Iris pigment epithelial cell (primary cell): ENCODE measurements at regions not wholly inside any gene's neighbourhood (a gene's known extent, or its start where the extent isn't known, plus 50 kb on each side); places are given as distances from the start of the nearest gene placed in this dataset.

ENCODE experiments used
- DNase-seq: peaks from one replicate; pipeline ENCODE4 v3.0.0-alpha.2; 2011; ENCODE audit warnings: low read depth

GRCh38 chr9:81113453-81114124, 575.8 kb downstream of the TLE1 start:
- DNase-seq: no peak

- no peak for DNase-seq
Observed at GRCh38 chr9:81112627-81113452, 576.5 kb downstream of the TLE1 start.

- DNase-seq: no peak
Observed at GRCh38 chr9:81108821-81109220, 580.5 kb downstream of the TLE1 start.

GRCh38 chr9:81108391-81108790, 581.0 kb downstream of the TLE1 start:
- DNase-seq: peak; percentile 28

GRCh38 chr9:81103597-81104471, 585.5 kb downstream of the TLE1 start:
- no peak for DNase-seq

- no peak for DNase-seq
Observed at GRCh38 chr9:81097131-81097847, 592.1 kb downstream of the TLE1 start.

GRCh38 chr9:81096625-81097024, 592.7 kb downstream of the TLE1 start:
- no peak for DNase-seq

- DNase-seq: peak; percentile 34
Observed at GRCh38 chr9:81092057-81092456, 597.3 kb downstream of the TLE1 start.

GRCh38 chr9:81088341-81088740, 601.0 kb downstream of the TLE1 start:
- no peak for DNase-seq

- DNase-seq: no peak
Observed at GRCh38 chr9:81086416-81086815, 602.9 kb downstream of the TLE1 start.

- DNase-seq: peak; percentile 76
Observed at GRCh38 chr9:81083854-81084512, 605.4 kb downstream of the TLE1 start.

- DNase-seq: peak; percentile 43
Observed at GRCh38 chr9:81083067-81083466, 606.3 kb downstream of the TLE1 start.

GRCh38 chr9:81082221-81082620, 607.1 kb downstream of the TLE1 start:
- no peak for DNase-seq

GRCh38 chr9:81080900-81081299, 608.4 kb downstream of the TLE1 start:
- DNase-seq: no peak

GRCh38 chr9:81080185-81080584, 609.2 kb downstream of the TLE1 start:
- no peak for DNase-seq

- DNase-seq: no peak
Observed at GRCh38 chr9:81079055-81079454, 610.3 kb downstream of the TLE1 start.

GRCh38 chr9:81078555-81078954, 610.8 kb downstream of the TLE1 start:
- no peak for DNase-seq

GRCh38 chr9:81077572-81077971, 611.8 kb downstream of the TLE1 start:
- DNase-seq: no peak

- no peak for DNase-seq
Observed at GRCh38 chr9:81076131-81076530, 613.2 kb downstream of the TLE1 start.

GRCh38 chr9:81074221-81074620, 615.1 kb downstream of the TLE1 start:
- DNase-seq: no peak

- no peak for DNase-seq
Observed at GRCh38 chr9:81073821-81074220, 615.5 kb downstream of the TLE1 start.
